ENCODE measurements at regions not wholly inside any gene's neighbourhood (a gene's known extent, or its start where the extent isn't known, plus 50 kb on each side); places are given as distances from the start of the nearest gene placed in this dataset.

DNA sequence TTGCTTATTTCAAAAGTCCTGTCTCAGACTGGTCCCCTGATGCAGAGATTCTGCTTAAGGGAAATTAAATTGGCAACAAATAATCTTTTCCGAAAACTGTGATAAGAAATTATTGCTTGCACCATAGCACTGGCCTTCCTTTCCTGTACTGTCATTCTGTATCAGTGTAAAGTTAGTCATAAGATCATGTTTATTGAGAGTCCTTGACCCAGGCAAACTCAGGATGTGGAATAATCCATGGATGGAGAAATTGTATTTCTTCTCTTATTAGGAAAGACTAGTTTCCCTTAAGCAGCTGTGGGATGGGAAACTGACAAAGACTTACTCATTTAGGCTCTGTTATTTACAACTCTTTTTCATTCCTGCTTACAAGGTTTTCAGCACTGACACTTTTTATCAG lies 83.0 kb upstream of the RANBP6 start:
- no peak for DNase-seq (ENCODE audit: low spot score)
- TF ChIP-seq, protein P1, sequence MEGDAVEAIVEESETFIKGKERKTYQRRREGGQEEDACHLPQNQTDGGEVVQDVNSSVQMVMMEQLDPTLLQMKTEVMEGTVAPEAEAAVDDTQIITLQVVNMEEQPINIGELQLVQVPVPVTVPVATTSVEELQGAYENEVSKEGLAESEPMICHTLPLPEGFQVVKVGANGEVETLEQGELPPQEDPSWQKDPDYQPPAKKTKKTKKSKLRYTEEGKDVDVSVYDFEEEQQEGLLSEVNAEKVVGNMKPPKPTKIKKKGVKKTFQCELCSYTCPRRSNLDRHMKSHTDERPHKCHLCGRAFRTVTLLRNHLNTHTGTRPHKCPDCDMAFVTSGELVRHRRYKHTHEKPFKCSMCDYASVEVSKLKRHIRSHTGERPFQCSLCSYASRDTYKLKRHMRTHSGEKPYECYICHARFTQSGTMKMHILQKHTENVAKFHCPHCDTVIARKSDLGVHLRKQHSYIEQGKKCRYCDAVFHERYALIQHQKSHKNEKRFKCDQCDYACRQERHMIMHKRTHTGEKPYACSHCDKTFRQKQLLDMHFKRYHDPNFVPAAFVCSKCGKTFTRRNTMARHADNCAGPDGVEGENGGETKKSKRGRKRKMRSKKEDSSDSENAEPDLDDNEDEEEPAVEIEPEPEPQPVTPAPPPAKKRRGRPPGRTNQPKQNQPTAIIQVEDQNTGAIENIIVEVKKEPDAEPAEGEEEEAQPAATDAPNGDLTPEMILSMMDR (IDR thresholded peaks at IDR 0.05; ENCODE audit: poor library complexity, severe bottlenecking), result no peak
- Histone ChIP-seq H3K4me1 (ENCODE audit: insufficient read depth, poor library complexity, severe bottlenecking) (peaks cover 53% of the 10 kb centered on the region), H3K27me3 (ENCODE audit: insufficient read depth, poor library complexity, severe bottlenecking) (no peaks in the 10 kb centered on the region), H3K27ac (ENCODE audit: poor library complexity, severe bottlenecking) (peak overlapping the region; percentile 81), H3K9me3 (ENCODE audit: severe bottlenecking) (no peaks in the 10 kb centered on the region), H3K36me3 (ENCODE audit: low read depth) (no peaks in the 10 kb centered on the region), H3K4me3 (ENCODE audit: severe bottlenecking) (no peak overlapping the region)
- peak; percentile 50 for ATAC-seq (ENCODE audit: low read depth)

DNA sequence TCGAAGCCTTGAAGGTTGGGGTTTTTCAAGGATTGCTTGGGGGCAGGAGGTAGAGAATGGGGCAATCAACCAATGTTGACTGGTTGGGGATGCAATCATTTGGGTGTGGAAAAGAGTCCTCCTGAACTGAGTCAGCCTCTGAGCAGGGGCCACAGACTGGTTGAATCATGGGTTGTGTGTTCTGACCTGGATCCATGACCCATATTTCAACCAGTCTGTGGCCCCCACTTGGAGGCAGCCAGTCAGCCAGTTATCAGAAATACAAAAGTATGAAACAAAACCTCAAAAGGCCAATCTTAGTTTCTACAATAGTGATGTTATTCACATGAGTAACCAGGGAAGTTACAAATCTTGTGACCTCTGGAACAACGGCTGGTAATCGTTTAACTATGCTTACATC lies 81.4 kb upstream of the RANBP6 start:
- TF ChIP-seq, protein P1 (IDR thresholded peaks at IDR 0.05; ENCODE audit: poor library complexity, severe bottlenecking), result no peak
- no peaks in the 10 kb centered on the region for H3K36me3 ChIP-seq (ENCODE audit: low read depth)
- H3K4me1 ChIP-seq (ENCODE audit: insufficient read depth, poor library complexity, severe bottlenecking), result peaks cover 39% of the 10 kb centered on the region
- no peaks in the 10 kb centered on the region for H3K27me3 ChIP-seq (ENCODE audit: insufficient read depth, poor library complexity, severe bottlenecking)
- DNase-seq (ENCODE audit: low spot score) (peak; percentile 79), ATAC-seq (ENCODE audit: low read depth) (peak; percentile 91)
- H3K9me3 ChIP-seq (ENCODE audit: severe bottlenecking), result no peaks in the 10 kb centered on the region
- H3K4me3 ChIP-seq (ENCODE audit: severe bottlenecking), result no peak overlapping the region
- H3K27ac ChIP-seq (ENCODE audit: poor library complexity, severe bottlenecking), result peak overlapping the region; percentile 81

GRCh38 chr9:6090277-6091210 lies 75.1 kb upstream of the RANBP6 start:
- H3K4me1 ChIP-seq (ENCODE audit: insufficient read depth, poor library complexity, severe bottlenecking), result peaks cover 6% of the 10 kb centered on the region
- DNase-seq (ENCODE audit: low spot score), result no peak
- ATAC-seq (ENCODE audit: low read depth), result no peak
- H3K27me3 ChIP-seq (ENCODE audit: insufficient read depth, poor library complexity, severe bottlenecking), result no peaks in the 10 kb centered on the region
- H3K4me3 ChIP-seq (ENCODE audit: severe bottlenecking), result no peak overlapping the region
- no peaks in the 10 kb centered on the region for H3K36me3 ChIP-seq (ENCODE audit: low read depth)
- H3K9me3 ChIP-seq (ENCODE audit: severe bottlenecking), result no peaks in the 10 kb centered on the region
- no peak overlapping the region for H3K27ac ChIP-seq (ENCODE audit: poor library complexity, severe bottlenecking)
- TF ChIP-seq, protein P1 (IDR thresholded peaks at IDR 0.05; ENCODE audit: poor library complexity, severe bottlenecking), result no peak

DNA sequence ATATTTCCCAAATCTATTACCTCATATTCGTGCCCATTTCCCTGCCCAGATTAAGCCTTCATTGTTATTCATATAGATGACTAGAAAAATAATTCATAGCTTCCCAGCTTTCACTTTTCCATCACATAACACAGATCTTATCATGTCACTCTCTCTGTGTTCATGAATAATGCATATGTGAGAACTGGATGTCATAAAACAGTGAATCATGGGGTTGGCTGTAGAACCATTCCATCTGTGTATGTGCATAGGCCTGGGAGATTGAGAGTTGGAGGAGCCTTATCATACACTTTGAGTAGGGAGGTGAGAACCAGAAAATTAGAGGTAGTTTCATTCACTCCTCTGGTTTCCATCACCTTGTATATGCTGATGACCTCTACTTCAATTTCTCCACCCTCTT lies 73.9 kb upstream of the RANBP6 start:
- H3K4me3 ChIP-seq (ENCODE audit: severe bottlenecking), result no peak overlapping the region
- H3K4me1 ChIP-seq (ENCODE audit: insufficient read depth, poor library complexity, severe bottlenecking), result peaks cover 6% of the 10 kb centered on the region
- DNase-seq (ENCODE audit: low spot score), result no peak
- H3K9me3 ChIP-seq (ENCODE audit: severe bottlenecking), result no peaks in the 10 kb centered on the region
- TF ChIP-seq, protein P1 (IDR thresholded peaks at IDR 0.05; ENCODE audit: poor library complexity, severe bottlenecking), result no peak
- no peaks in the 10 kb centered on the region for H3K36me3 ChIP-seq (ENCODE audit: low read depth)
- H3K27me3 ChIP-seq (ENCODE audit: insufficient read depth, poor library complexity, severe bottlenecking), result no peaks in the 10 kb centered on the region
- no peak overlapping the region for H3K27ac ChIP-seq (ENCODE audit: poor library complexity, severe bottlenecking)
- ATAC-seq (ENCODE audit: low read depth), result no peak

Measured in RWPE2 (cell line).